Hepatocyte (in vitro differentiated cells): ENCODE measurements at regions not wholly inside any gene's neighbourhood (a gene's known extent, or its start where the extent isn't known, plus 50 kb on each side); places are given as distances from the start of the nearest gene placed in this dataset.
A peak's percentile ranks its signal among the peaks of the same experiment; 100 is the strongest.
"Not testable (repeated sequence)": the region's sequence is repeated elsewhere in the genome, so short reads cannot be mapped to it uniquely, and the experiment has no call there.

Experiments used
- DNase-seq: peaks from one replicate; pipeline ENCODE4 v3.0.0-alpha.2; 2016; ENCODE audit warnings: low spot score
- H2AFZ ChIP-seq: fragments of 200-600 bp; sonication (generic); 2 replicates; pipeline ENCODE4 v1.6.0; 2016; ENCODE audit warnings: antibody characterized with exemption, mild to moderate bottlenecking
- H3K27ac ChIP-seq: fragments of 200-600 bp; sonication (generic); 2 replicates; pipeline ENCODE4 v1.5.1; 2016; ENCODE audit warnings: mild to moderate bottlenecking
- H3K27me3 ChIP-seq: fragments of 200-600 bp; sonication (generic); 2 replicates; pipeline ENCODE4 v1.6.1; 2016
- H3K36me3 ChIP-seq: fragments of 200-600 bp; sonication (generic); replicated peaks from 2 replicates; pipeline ENCODE4 v1.5.1; 2016; ENCODE audit warnings: low read depth; ENCODE audit not compliant: insufficient read depth
- H3K4me1 ChIP-seq: fragments of 200-600 bp; sonication (generic); 2 replicates; pipeline ENCODE4 v1.5.1; 2016; ENCODE audit warnings: mild to moderate bottlenecking, moderate library complexity; ENCODE audit not compliant: insufficient read depth
- H3K4me2 ChIP-seq: fragments of 200-600 bp; sonication (generic); 2 replicates; pipeline ENCODE4 v1.6.0; 2016
- H3K4me3 ChIP-seq: fragments of 200-600 bp; sonication (generic); 2 replicates; pipeline ENCODE4 v1.5.1; 2016; ENCODE audit warnings: mild to moderate bottlenecking
- H3K79me2 ChIP-seq: fragments of 200-600 bp; sonication (generic); 2 replicates; pipeline ENCODE4 v1.6.0; 2017; ENCODE audit warnings: mild to moderate bottlenecking
- H3K9me2 ChIP-seq: fragments of 200-600 bp; sonication (generic); replicated peaks from 2 replicates; pipeline ENCODE4 v1.6.0; 2017; ENCODE audit warnings: mild to moderate bottlenecking; ENCODE audit not compliant: insufficient read depth
- H3K9me3 ChIP-seq: fragments of 200-600 bp; sonication (generic); 2 replicates; pipeline ENCODE4 v1.5.1; 2016; ENCODE audit warnings: low read depth, mild to moderate bottlenecking
- H4K20me1 ChIP-seq: fragments of 200-600 bp; sonication (generic); 2 replicates; pipeline ENCODE4 v1.6.0; 2016; ENCODE audit warnings: mild to moderate bottlenecking; ENCODE audit not compliant: insufficient read depth, poor library complexity, severe bottlenecking
- CTCF ChIP-seq: fragments of 200-600 bp; sonication (generic); IDR thresholded peaks from 2 replicates; pipeline ENCODE4 v1.5.1; 2016; ENCODE audit warnings: antibody characterized with exemption, mild to moderate bottlenecking; ENCODE audit not compliant: poor library complexity
- EZH2 ChIP-seq: fragments of 200-600 bp; sonication (generic); IDR thresholded peaks from 2 replicates; pipeline ENCODE4 v1.6.1; 2016; ENCODE audit warnings: antibody characterized with exemption, mild to moderate bottlenecking, borderline replicate concordance
- EZH2phosphoT487 ChIP-seq: fragments of 200-600 bp; sonication (generic); IDR thresholded peaks from one replicate; pipeline ENCODE4 v1.6.1; 2018; ENCODE audit warnings: antibody characterized with exemption, mild to moderate bottlenecking, low read depth, moderate library complexity; ENCODE audit not compliant: unreplicated experiment, severe bottlenecking
- WGBS: methylation state at CpG from one replicate; pipeline ENCODE4 v1.1.6; 2016; ENCODE audit warnings: low lambda C conversion rate; ENCODE audit errors: missing lambda C conversion rate; 5-methylcytosine and 5-hydroxymethylcytosine counted together

DNA sequence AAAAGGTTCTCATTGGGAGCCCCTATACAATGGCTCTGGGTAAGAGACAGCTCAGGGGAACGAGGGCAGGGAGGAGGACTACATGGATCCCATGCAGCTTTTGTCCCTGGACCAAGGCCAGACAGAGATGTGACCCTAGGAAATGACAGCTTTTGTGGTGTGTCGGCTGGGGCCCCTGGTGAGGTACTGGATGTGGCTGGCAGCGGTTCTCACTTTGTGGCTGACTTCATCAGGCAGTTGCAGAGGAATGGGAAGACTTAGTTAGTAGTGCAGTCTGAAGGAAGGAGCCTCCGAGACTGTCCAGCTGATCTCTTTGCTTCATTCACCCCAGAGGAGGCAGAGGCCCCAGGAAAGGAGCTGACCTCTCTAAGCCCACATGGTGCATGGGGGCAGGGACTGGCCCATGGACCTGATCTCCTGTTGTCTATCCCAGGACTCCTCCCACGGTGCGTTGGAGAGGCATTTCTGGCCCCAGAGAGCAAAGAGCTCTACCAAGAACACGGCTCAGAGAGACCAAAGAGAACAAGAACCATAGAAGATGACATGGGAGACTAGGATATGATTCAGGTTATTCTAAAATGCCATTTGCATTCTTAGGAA lies 202.9 kb downstream of the RPS24 start:
- no peak for DNase-seq
- Histone ChIP-seq H3K4me1 (no peaks in the 10 kb centered on the region), H2AFZ (no peak overlapping the region), H3K9me2 (no peaks in the 10 kb centered on the region), H3K4me2 (no peak overlapping the region), H4K20me1 (no peaks in the 10 kb centered on the region), H3K27ac (no peak overlapping the region), H3K36me3 (no peaks in the 10 kb centered on the region), H3K9me3 (no peaks in the 10 kb centered on the region), H3K4me3 (no peak overlapping the region), H3K27me3 (no peaks in the 10 kb centered on the region), H3K79me2 (no peaks in the 10 kb centered on the region)
- 90% methylated on average over 7 of the region's 7 CpGs for WGBS
- TF ChIP-seq EZH2, result no peak
- no peak for TF ChIP-seq EZH2phosphoT487
- no peak for TF ChIP-seq CTCF

DNA sequence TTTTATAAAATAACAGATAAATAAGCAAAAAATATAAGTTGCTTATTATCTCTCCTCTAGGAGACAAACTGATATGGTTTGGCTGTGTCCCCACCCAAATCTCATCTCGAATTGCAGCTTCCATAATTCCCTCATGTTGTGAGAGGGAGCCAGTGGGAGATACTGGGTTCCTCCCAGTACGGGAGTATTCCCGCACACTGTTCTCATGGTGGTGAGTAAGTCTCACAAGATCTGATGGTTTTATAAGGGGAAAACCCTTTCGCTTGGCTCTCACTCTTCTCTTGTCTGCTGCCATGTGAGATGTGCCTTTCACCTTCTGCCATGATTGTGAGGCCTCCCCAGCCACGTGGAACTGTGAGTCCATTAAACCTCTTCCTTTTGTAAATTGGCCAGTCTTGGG lies 204.3 kb downstream of the RPS24 start:
- not testable (repeated sequence) for H3K27ac ChIP-seq, H3K79me2 ChIP-seq, DNase-seq, H3K4me2 ChIP-seq, H3K36me3 ChIP-seq, H3K9me2 ChIP-seq, H4K20me1 ChIP-seq, H3K9me3 ChIP-seq, H3K4me1 ChIP-seq, H3K4me3 ChIP-seq, H2AFZ ChIP-seq, H3K27me3 ChIP-seq
- 84% methylated on average over 5 of the region's 5 CpGs for WGBS

DNA sequence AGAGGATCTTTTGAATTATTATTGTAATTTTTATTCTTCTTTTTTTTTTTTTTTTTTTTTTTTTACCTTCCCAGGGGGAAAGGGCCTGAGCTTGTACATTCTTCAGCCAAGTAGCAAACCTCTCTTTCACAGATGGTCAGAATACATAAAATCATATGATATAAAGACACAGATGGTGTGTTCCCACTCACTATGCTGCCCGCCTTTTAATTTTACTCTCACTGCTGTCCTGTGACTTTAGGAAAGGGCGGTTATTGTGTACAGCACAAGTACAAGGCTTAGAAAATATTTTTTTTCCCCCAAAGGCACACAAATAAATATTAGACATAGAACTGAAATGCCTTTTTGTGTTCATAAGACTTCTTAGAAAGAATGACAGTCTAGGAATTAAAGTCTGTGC lies 213.6 kb downstream of the RPS24 start:
- TF ChIP-seq EZH2, result no peak
- TF ChIP-seq CTCF, result no peak
- TF ChIP-seq EZH2phosphoT487, result no peak
- no peaks in the 10 kb centered on the region for H3K9me2 ChIP-seq

DNA sequence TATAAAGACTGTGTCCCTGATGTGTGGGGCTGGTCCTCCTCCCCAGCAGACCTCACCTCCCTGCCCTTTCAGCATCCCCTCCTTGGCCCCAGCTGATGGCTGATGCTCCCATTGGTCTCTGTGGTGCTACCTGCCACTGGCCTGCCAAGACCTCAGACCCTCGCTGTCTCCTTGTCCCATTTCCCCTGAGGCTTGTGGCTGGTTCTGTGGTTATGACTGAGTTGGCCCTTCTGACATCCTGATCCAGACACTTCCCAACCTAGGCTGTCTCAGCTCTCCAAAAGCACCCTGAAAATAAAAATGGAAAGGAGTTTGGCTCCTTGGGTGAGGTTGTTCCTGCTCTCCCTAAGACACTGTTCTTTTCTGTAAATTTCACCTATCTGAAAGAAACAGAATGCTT lies 214.2 kb downstream of the RPS24 start:
- H3K4me1 ChIP-seq, result peaks cover 15% of the 10 kb centered on the region
- no peaks in the 10 kb centered on the region for H3K79me2 ChIP-seq
- peak overlapping the region; percentile 57 for H3K27ac ChIP-seq
- H3K4me2 ChIP-seq, result no peak overlapping the region
- no peak for TF ChIP-seq CTCF
- no peak for TF ChIP-seq EZH2phosphoT487
- TF ChIP-seq EZH2, result no peak
- WGBS, result 93% methylated on average over 1 of the region's 1 CpG
- no peak overlapping the region for H3K4me3 ChIP-seq
- no peaks in the 10 kb centered on the region for H3K36me3 ChIP-seq
- no peaks in the 10 kb centered on the region for H3K9me2 ChIP-seq
- no peak overlapping the region for H2AFZ ChIP-seq
- no peaks in the 10 kb centered on the region for H3K9me3 ChIP-seq
- no peak for DNase-seq
- no peaks in the 10 kb centered on the region for H3K27me3 ChIP-seq
- H4K20me1 ChIP-seq, result no peaks in the 10 kb centered on the region

More for the DNA sequence above, 213.6 kb downstream of the RPS24 start:
- H3K27me3 ChIP-seq, result no peaks in the 10 kb centered on the region
- H3K9me3 ChIP-seq, result no peaks in the 10 kb centered on the region
- no peaks in the 10 kb centered on the region for H3K36me3 ChIP-seq
- no peak overlapping the region for H2AFZ ChIP-seq
- no peak for DNase-seq
- 98% methylated on average over 2 of the region's 2 CpGs for whole genome bisulfite sequencing
- H4K20me1 ChIP-seq, result no peaks in the 10 kb centered on the region
- H3K79me2 ChIP-seq, result no peaks in the 10 kb centered on the region
- peaks cover 15% of the 10 kb centered on the region for H3K4me1 ChIP-seq
- no peak overlapping the region for H3K4me2 ChIP-seq
- no peak overlapping the region for H3K27ac ChIP-seq
- no peak overlapping the region for H3K4me3 ChIP-seq
